ENCODE measurements at regions not wholly inside any gene's neighbourhood (a gene's known extent, or its start where the extent isn't known, plus 50 kb on each side); places are given as distances from the start of the nearest gene placed in this dataset.

DNA sequence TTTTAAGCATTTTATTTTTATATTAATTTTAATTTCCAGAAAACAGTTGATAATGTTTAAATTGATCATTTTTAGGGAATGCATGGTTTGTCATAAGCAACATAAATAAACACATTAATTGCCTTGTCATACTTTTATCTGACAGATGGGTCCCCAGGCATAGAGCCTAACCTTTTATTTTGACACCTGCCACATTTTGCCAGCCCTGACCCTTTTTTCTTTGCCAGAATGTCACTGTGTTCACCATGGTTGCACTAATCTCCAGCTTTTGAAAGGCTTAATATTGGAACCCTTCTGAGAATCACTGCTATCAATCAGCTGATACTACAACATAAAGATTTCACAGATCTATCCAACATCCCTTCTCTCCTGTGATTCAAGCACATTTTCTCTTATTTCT is 56.0 kb upstream of the DPYD start:
- no peak for DNase-seq (ENCODE audit: low spot score)

Data from AG08395 (cell line).